Esophagus muscularis mucosa (tissue), 4 donors: ENCODE measurements at regions not wholly inside any gene's neighbourhood (a gene's known extent, or its start where the extent isn't known, plus 50 kb on each side); places are given as distances from the start of the nearest gene placed in this dataset.

Experiments used
- CTCF ChIP-seq, 3 experiments: fragments of 200-600 bp in 2 of 3; fragments of 450-650 bp in 1 of 3; sonication (generic) in 2 of 3; IDR thresholded peaks; one replicate each; pipeline ENCODE4 v1.5.1; 2017 to 2019; ENCODE audit warnings: antibody characterized with exemption in 3 of 3, mild to moderate bottlenecking in 2 of 3, moderate library complexity in 1 of 3
- EP300 ChIP-seq: sonication (generic); formaldehyde crosslinking; IDR thresholded peaks from one replicate; pipeline ENCODE4 v1.6.1; 2017; ENCODE audit warnings: antibody characterized with exemption
- POLR2A ChIP-seq: fragments of 450-650 bp; IDR thresholded peaks from one replicate; pipeline ENCODE4 v1.6.1; 2017; ENCODE audit warnings: antibody characterized with exemption, moderate library complexity, mild to moderate bottlenecking, low read depth
- POLR2AphosphoS5 ChIP-seq, 2 donors: sonication (generic); formaldehyde crosslinking; IDR thresholded peaks; one replicate each; pipeline ENCODE4 v1.6.1; 2017; ENCODE audit warnings: antibody characterized with exemption in 2 of 2

DNA sequence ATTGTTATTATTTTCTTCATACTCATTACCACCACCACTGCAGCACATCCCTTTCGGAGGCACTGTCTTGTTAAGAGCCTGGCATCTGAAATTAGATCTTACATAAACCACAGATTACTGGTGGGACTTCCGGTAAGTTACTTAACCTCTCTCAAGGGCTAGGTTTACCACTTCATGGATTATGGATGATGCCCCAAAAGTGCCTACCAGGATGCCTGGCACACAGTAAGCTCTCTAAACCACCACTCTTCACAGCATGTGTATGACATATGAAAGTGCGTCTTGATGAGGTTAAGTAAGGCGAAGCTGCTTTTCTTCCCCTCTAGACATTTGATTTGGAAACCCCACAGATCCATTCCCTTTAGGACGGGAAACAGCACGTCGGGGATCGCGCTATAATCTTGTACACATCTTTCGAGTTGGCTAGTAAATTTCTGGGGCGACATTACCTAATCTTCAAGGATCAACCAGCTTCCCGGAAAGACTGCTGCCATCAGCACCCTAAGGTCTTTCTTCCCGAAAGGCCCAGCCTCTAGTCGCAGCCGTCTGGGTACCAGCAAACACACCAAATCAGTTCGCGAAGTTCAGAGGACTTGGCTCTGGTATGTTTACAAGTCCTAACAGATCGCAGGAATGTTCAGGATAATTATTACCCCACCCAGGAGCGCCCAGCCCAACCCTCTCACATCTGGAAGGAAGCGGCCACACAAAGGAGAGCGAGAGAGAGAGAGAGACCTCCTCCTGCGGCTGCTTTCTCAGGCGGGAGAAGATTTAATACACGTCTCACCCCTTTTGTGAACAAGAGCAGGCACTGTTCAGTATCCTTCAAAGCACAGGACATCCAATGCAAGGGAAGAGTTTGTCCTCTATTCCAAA lies 155.1 kb upstream of the FRMD4B start:
- TF ChIP-seq POLR2A: no peak
- TF ChIP-seq CTCF (IDR thresholded peaks at IDR 0.05): no peak
- TF ChIP-seq POLR2AphosphoS5 (IDR thresholded peaks at IDR 0.05): no peak
- TF ChIP-seq EP300: no peak
